SK-N-SH (cell line): ENCODE measurements at regions not wholly inside any gene's neighbourhood (a gene's known extent, or its start where the extent isn't known, plus 50 kb on each side); places are given as distances from the start of the nearest gene placed in this dataset.

Experiments used
- CTCF ChIA-PET: fragments of 300-600, 350-600 bp; formaldehyde crosslinking; extraction: SDS; loops from one replicate; lab custom pipeline; 2021; lab: Yijun Ruan, JAX
- POLR2A ChIA-PET: fragments of 350-600 bp; sonication (Branson Sonifier 250); formaldehyde crosslinking; extraction: SDS; loops from one replicate; lab custom pipeline; 2020; ENCODE audit warnings: antibody characterized with exemption, inconsistent platforms; lab: Yijun Ruan, JAX
- DNase-seq: peaks from one replicate; pipeline ENCODE4 v3.0.0; 2012
- H2AFZ ChIP-seq: fragments of 200-600 bp; sonication (generic); 2 replicates; pipeline ENCODE4 v1.8.1; 2016; ENCODE audit warnings: antibody characterized with exemption, mild to moderate bottlenecking, low read depth
- H3F3A ChIP-seq: fragments of 200-600 bp; sonication (generic); replicated peaks from 2 replicates; pipeline ENCODE3; 2016; ENCODE audit warnings: antibody characterized with exemption, mild to moderate bottlenecking; ENCODE audit not compliant: insufficient read depth
- H3K27ac ChIP-seq, 2 experiments: fragments of 200-500 bp in 1 of 2; fragments of 200-600 bp in 1 of 2; sonication (Bioruptor generic) in 1 of 2; sonication (generic), shearing (Covaris generic) in 1 of 2; 2 replicates each; pipeline versions ENCODE4 v1.5.1 to v1.6.1; 2014 to 2016; ENCODE audit warnings: low read depth in 2 of 2, inconsistent platforms in 1 of 2, low read length in 1 of 2, mild to moderate bottlenecking in 1 of 2, mixed read lengths in 1 of 2
- H3K27me3 ChIP-seq: fragments of 200-600 bp; sonication (generic), shearing (Covaris generic); 2 replicates; pipeline ENCODE4 v1.6.1; 2016; ENCODE audit warnings: mixed run types; ENCODE audit not compliant: insufficient read depth
- H3K36me3 ChIP-seq, 2 experiments: fragments of 200-500 bp in 1 of 2; fragments of 200-600 bp in 1 of 2; sonication (Bioruptor generic) in 1 of 2; sonication (generic) in 1 of 2; replicated peaks in 1 of 2; 2 replicates each; pipeline versions ENCODE3 to v1.5.1; 2014 to 2016; ENCODE audit warnings: low read length in 1 of 2, mild to moderate bottlenecking in 1 of 2; ENCODE audit not compliant: insufficient read depth in 2 of 2, control insufficient read depth in 1 of 2
- H3K4me1 ChIP-seq, 2 experiments: fragments of 200-500 bp in 1 of 2; fragments of 200-600 bp in 1 of 2; sonication (Bioruptor generic) in 1 of 2; sonication (generic), shearing (Covaris generic) in 1 of 2; 2 replicates each; pipeline versions ENCODE4 v1.5.1 to v1.6.1; 2014 to 2016; ENCODE audit warnings: low read depth in 1 of 2, low read length in 1 of 2, mixed run types in 1 of 2; ENCODE audit not compliant: insufficient read depth in 2 of 2, control insufficient read depth in 1 of 2
- H3K4me2 ChIP-seq: fragments of 200-600 bp; sonication (generic), shearing (Covaris generic); 2 replicates; pipeline ENCODE4 v1.6.1; 2017; ENCODE audit warnings: mixed run types
- H3K4me3 ChIP-seq, 2 experiments: fragments of 200-500 bp in 1 of 2; fragments of 200-600 bp in 1 of 2; sonication (Bioruptor generic) in 1 of 2; sonication (generic), shearing (Covaris generic) in 1 of 2; 2 replicates each; pipeline versions ENCODE4 v1.5.1 to v1.8.1; 2014 to 2016; ENCODE audit warnings: low read depth in 2 of 2, inconsistent platforms in 1 of 2, low read length in 1 of 2, mild to moderate bottlenecking in 1 of 2, mixed read lengths in 1 of 2, moderate library complexity in 1 of 2
- H3K79me2 ChIP-seq: fragments of 200-600 bp; sonication (generic); 2 replicates; pipeline ENCODE4 v1.8.1; 2017; ENCODE audit warnings: mild to moderate bottlenecking; ENCODE audit not compliant: insufficient read depth
- H3K9ac ChIP-seq: fragments of 200-600 bp; sonication (generic); 2 replicates; pipeline ENCODE4 v1.6.1; 2017; ENCODE audit warnings: mixed run types
- H3K9me2 ChIP-seq: fragments of 200-600 bp; sonication (generic); 2 replicates; pipeline ENCODE4 v1.6.1; 2017; ENCODE audit warnings: mixed run types
- H3K9me3 ChIP-seq: fragments of 200-600 bp; sonication (generic); 2 replicates; pipeline ENCODE4 v1.6.1; 2017; ENCODE audit warnings: mixed run types, mild to moderate bottlenecking, moderate library complexity
- H4K20me1 ChIP-seq: fragments of 200-600 bp; sonication (generic); 2 replicates; pipeline ENCODE4 v1.6.1; 2017; ENCODE audit warnings: mild to moderate bottlenecking, mixed run types; ENCODE audit not compliant: insufficient read depth
- CHD2 ChIP-seq: fragments of 150-350 bp; IDR thresholded peaks from 2 replicates; pipeline ENCODE4 v1.6.1; 2018; ENCODE audit warnings: low read length; ENCODE audit not compliant: partially characterized antibody
- ELF1 ChIP-seq: IDR thresholded peaks from 2 replicates; pipeline ENCODE4 v1.4.0; 2012
- EZH2phosphoT487 ChIP-seq: fragments of 200-600 bp; sonication (generic); IDR thresholded peaks from 2 replicates; pipeline ENCODE4 v1.6.1; 2017; ENCODE audit warnings: low read depth, mixed run types, mild to moderate bottlenecking, antibody characterized with exemption, moderate library complexity, borderline replicate concordance
- FOSL2 ChIP-seq: IDR thresholded peaks from 2 replicates; pipeline ENCODE4 v1.4.0; 2012; ENCODE audit warnings: low read depth, mild to moderate bottlenecking, moderate library complexity, borderline replicate concordance
- GATA2 ChIP-seq: sonication (generic); formaldehyde crosslinking; IDR thresholded peaks from 2 replicates; pipeline ENCODE4 v1.5.0; 2020; ENCODE audit warnings: mild to moderate bottlenecking, missing genetic modification reagents
- MEF2A ChIP-seq: IDR thresholded peaks from 2 replicates; pipeline ENCODE4 v1.4.0; 2012; ENCODE audit warnings: low read depth, borderline replicate concordance
- NFIC ChIP-seq: IDR thresholded peaks from 2 replicates; pipeline ENCODE4 v1.4.0; 2012; ENCODE audit warnings: borderline replicate concordance
- NRF1 ChIP-seq: IDR thresholded peaks from 2 replicates; pipeline ENCODE4 v1.6.1; 2012; ENCODE audit warnings: low read depth, mild to moderate bottlenecking, low read length
- POLR2AphosphoS5 ChIP-seq: IDR thresholded peaks from 2 replicates; pipeline ENCODE4 v1.6.1; 2012; ENCODE audit warnings: low read depth, low read length
- RAD21 ChIP-seq: IDR thresholded peaks from 2 replicates; pipeline ENCODE4 v1.6.1; 2012; ENCODE audit warnings: mild to moderate bottlenecking, low read length
- RCOR1 ChIP-seq: fragments of 150-350 bp; IDR thresholded peaks from 2 replicates; pipeline ENCODE4 v1.6.1; 2017; ENCODE audit warnings: antibody characterized with exemption, low read length
- RFX5 ChIP-seq: IDR thresholded peaks from 2 replicates; pipeline ENCODE4 v1.6.1; 2012; ENCODE audit warnings: mild to moderate bottlenecking, improper control_type of control experiment, low read length
- RXRA ChIP-seq: IDR thresholded peaks from 2 replicates; pipeline ENCODE4 v1.4.0; 2012; ENCODE audit warnings: low read depth, mild to moderate bottlenecking, borderline replicate concordance
- SIN3A ChIP-seq: IDR thresholded peaks from 2 replicates; pipeline ENCODE4 v1.6.1; 2012; ENCODE audit warnings: low read depth, mild to moderate bottlenecking, low read length, moderate library complexity, borderline replicate concordance
- SMC3 ChIP-seq: IDR thresholded peaks from 2 replicates; pipeline ENCODE4 v1.6.1; 2012; ENCODE audit warnings: low read depth, low read length, improper control_type of control experiment
- TCF12 ChIP-seq: IDR thresholded peaks from 2 replicates; pipeline ENCODE4 v1.4.0; 2012
- TEAD4 ChIP-seq: IDR thresholded peaks from 2 replicates; pipeline ENCODE4 v1.4.0; 2012; ENCODE audit warnings: mild to moderate bottlenecking, borderline replicate concordance; ENCODE audit not compliant: insufficient read depth
- WGBS: methylation state at CpG from one replicate; pipeline ENCODE4 v1.1.6; 2017; ENCODE audit warnings: low lambda C conversion rate; 5-methylcytosine and 5-hydroxymethylcytosine counted together
- TF ChIP-seq, protein P1 (sequence below): IDR thresholded peaks from 2 replicates; pipeline ENCODE4; 2012

DNA sequence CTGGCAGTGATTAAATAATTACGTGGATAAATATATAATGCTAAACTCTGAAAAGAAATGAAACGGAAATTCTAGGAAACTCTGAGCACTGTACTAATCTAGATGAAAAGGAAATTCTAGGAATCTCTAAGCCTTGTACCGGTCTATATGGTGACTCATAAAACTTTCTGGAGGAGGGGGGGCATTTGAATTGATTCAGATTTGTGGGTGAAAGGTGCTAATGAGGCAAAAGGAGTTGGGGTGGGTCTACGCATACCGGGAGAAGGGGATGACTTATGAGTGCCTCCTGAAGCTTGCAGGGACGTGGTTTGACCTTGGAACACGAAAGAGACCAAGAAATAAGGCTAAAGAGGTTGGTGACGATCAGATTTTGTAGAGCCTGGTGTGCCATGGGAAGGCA, 151.7 kb upstream of the CASK start:
- H2AFZ ChIP-seq = no peak overlapping the region
- no peak overlapping the region for H3K4me3 ChIP-seq
- no peak overlapping the region for H3K4me2 ChIP-seq
- H3K27me3 ChIP-seq = no peaks in the 10 kb centered on the region
- no peaks in the 10 kb centered on the region for H3K9me3 ChIP-seq
- no peak overlapping the region for H3K27ac ChIP-seq
- H3F3A ChIP-seq = no peaks in the 10 kb centered on the region
- H4K20me1 ChIP-seq = no peaks in the 10 kb centered on the region
- no peaks in the 10 kb centered on the region for H3K4me1 ChIP-seq
- no peak for DNase-seq
- 15% methylated on average over 8 of the region's 8 CpGs for WGBS
- no peaks in the 10 kb centered on the region for H3K9me2 ChIP-seq
- H3K9ac ChIP-seq = no peak overlapping the region
- no peaks in the 10 kb centered on the region for H3K79me2 ChIP-seq
- no peak for TF ChIP-seq GATA2 (CRISPR knock-in tag)
- TF ChIP-seq MEF2A = no peak
- TF ChIP-seq RFX5 = no peak
- no peak for TF ChIP-seq NFIC
- no peak for TF ChIP-seq POLR2AphosphoS5
- no peak for TF ChIP-seq SIN3A
- TF ChIP-seq RAD21 = no peak
- no peak for TF ChIP-seq SMC3
- ChIA-PET CTCF (no interaction called here), POLR2A (no interaction called here)
- no peaks in the 10 kb centered on the region for H3K36me3 ChIP-seq

DNA sequence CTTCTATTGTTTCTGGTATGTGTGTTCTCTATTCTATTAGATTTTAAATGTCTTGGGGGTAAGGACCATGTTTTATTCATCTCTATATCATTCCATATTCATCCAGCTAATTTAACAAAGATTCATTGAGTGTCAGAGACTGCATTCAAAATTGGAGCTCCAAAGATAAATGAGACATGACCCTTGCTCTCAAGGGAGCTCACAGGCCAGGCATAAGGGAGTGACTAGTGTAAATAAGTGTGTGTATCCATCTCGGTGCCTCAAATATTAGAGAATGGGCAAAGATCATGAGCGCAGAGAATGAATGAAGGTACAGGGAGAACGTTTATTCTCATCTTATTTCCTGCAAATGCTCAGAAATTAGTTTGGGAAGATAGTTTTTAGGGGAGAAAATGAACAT, 150.1 kb upstream of the CASK start:
- Histone ChIP-seq H3K4me3 (no peak overlapping the region), H3K36me3 (no peaks in the 10 kb centered on the region), H3K27ac (no peak overlapping the region), H3F3A (no peaks in the 10 kb centered on the region), H3K4me1 (no peaks in the 10 kb centered on the region), H3K79me2 (no peaks in the 10 kb centered on the region), H3K9me2 (no peaks in the 10 kb centered on the region), H3K27me3 (no peaks in the 10 kb centered on the region), H3K9me3 (no peaks in the 10 kb centered on the region), H4K20me1 (no peaks in the 10 kb centered on the region), H2AFZ (no peak overlapping the region), H3K4me2 (no peak overlapping the region), H3K9ac (no peak overlapping the region)
- CTCF ChIA-PET = no interaction called here
- DNase-seq = no peak
- POLR2A ChIA-PET = no interaction called here
- WGBS = 3% methylated on average over 3 of the region's 3 CpGs
- TF ChIP-seq SIN3A = no peak
- TF ChIP-seq FOSL2 = no peak
- no peak for TF ChIP-seq RCOR1
- no peak for TF ChIP-seq RXRA
- no peak for TF ChIP-seq CHD2

DNA sequence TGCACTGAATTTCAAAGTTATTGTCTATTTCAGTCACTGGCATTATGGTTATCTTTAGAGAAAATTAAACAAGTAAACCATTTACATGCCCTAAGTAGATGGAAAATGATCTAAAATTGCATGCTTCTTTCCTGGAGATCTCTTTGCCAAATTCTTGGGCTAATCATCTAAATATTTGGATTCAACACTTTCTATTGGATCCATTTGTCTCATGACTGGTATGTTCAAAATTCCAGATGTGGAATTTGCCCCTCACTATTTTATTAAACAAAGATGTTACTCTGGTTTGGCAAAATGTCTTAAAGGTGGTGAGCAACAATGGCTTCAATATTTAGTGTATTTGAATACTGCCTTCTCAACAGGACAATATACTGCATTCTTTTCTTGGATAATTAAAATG, 147.5 kb upstream of the CASK start:
- CTCF ChIA-PET = no interaction called here
- POLR2A ChIA-PET = no interaction called here
- no peaks in the 10 kb centered on the region for H3K27me3 ChIP-seq
- no peaks in the 10 kb centered on the region for H3K9me2 ChIP-seq
- H3K9me3 ChIP-seq = no peaks in the 10 kb centered on the region
- TF ChIP-seq CHD2 (no peak), TCF12 (no peak), SMC3 (no peak), EZH2phosphoT487 (no peak), TEAD4 (no peak), RAD21 (no peak), NRF1 (no peak), ELF1 (no peak)
- TF ChIP-seq, protein P1, sequence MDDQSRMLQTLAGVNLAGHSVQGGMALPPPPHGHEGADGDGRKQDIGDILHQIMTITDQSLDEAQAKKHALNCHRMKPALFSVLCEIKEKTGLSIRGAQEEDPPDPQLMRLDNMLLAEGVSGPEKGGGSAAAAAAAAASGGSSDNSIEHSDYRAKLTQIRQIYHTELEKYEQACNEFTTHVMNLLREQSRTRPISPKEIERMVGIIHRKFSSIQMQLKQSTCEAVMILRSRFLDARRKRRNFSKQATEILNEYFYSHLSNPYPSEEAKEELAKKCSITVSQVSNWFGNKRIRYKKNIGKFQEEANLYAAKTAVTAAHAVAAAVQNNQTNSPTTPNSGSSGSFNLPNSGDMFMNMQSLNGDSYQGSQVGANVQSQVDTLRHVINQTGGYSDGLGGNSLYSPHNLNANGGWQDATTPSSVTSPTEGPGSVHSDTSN = no peak
- TF ChIP-seq, all 33 proteins: peak for 0
- Histone ChIP-seq H2AFZ (no peak overlapping the region), H3F3A (no peaks in the 10 kb centered on the region), H3K79me2 (no peaks in the 10 kb centered on the region), H4K20me1 (no peaks in the 10 kb centered on the region), H3K36me3 (no peaks in the 10 kb centered on the region), H3K4me3 (no peak overlapping the region), H3K9ac (no peak overlapping the region), H3K4me2 (no peak overlapping the region), H3K27ac (no peak overlapping the region), H3K4me1 (no peaks in the 10 kb centered on the region)
- no peak for DNase-seq
